MM.1S (cell line): ENCODE measurements at regions not wholly inside any gene's neighbourhood (a gene's known extent, or its start where the extent isn't known, plus 50 kb on each side); places are given as distances from the start of the nearest gene placed in this dataset.

Experiments
- EZH2 ChIP-seq: fragments of 300-600 bp; sonication (generic); optimal IDR thresholded peaks from 2 replicates; pipeline ENCODE3; 2017; ENCODE audit warnings: low read depth, mild to moderate bottlenecking, antibody characterized with exemption, low read length, mixed read lengths
- TF ChIP-seq, protein P1 (sequence below): fragments of 300-600 bp; sonication (generic); IDR thresholded peaks from 2 replicates; pipeline ENCODE4 v1.5.1; 2016; ENCODE audit warnings: antibody characterized with exemption, low read length, mixed read lengths

DNA sequence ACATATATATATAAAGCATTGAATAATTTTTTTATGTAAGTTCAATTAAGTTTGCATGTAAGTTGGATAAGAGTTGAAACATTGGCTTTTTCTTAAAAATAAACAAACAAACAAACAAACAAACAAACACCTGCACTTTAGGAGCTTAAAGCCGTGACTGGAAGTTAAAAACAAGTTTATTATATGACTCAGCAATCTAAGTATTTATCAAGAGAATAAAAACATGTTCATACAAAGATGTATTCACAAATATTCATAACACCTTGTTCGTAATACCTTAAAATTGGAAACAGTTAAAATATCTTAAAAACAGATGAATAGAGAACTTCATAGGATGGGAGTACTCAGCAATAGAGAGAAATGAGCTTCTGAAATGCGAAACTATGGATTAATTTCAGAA lies 61.5 kb upstream of the ANXA1 start:
- TF ChIP-seq, protein P1, sequence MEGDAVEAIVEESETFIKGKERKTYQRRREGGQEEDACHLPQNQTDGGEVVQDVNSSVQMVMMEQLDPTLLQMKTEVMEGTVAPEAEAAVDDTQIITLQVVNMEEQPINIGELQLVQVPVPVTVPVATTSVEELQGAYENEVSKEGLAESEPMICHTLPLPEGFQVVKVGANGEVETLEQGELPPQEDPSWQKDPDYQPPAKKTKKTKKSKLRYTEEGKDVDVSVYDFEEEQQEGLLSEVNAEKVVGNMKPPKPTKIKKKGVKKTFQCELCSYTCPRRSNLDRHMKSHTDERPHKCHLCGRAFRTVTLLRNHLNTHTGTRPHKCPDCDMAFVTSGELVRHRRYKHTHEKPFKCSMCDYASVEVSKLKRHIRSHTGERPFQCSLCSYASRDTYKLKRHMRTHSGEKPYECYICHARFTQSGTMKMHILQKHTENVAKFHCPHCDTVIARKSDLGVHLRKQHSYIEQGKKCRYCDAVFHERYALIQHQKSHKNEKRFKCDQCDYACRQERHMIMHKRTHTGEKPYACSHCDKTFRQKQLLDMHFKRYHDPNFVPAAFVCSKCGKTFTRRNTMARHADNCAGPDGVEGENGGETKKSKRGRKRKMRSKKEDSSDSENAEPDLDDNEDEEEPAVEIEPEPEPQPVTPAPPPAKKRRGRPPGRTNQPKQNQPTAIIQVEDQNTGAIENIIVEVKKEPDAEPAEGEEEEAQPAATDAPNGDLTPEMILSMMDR = no peak
- TF ChIP-seq EZH2 = no peak
